ENCODE measurements at regions not wholly inside any gene's neighbourhood (a gene's known extent, or its start where the extent isn't known, plus 50 kb on each side); places are given as distances from the start of the nearest gene placed in this dataset.
"Not testable (repeated sequence)": the region's sequence is repeated elsewhere in the genome, so short reads cannot be mapped to it uniquely, and the experiment has no call there.

GRCh38 chr13:88948501-88948900 is 1277.3 kb downstream of the SLITRK5 start:
- no peak for DNase-seq (ENCODE audit: low spot score)
- no peak for ATAC-seq

- DNase-seq (ENCODE audit: low spot score) = no peak
- ATAC-seq = no peak
Observed at GRCh38 chr13:88958821-88959220, 1287.7 kb downstream of the SLITRK5 start.

GRCh38 chr13:88976466-88976865 is 1305.3 kb downstream of the SLITRK5 start:
- ATAC-seq = no peak

GRCh38 chr13:88978607-88979006 is 1307.4 kb downstream of the SLITRK5 start:
- DNase-seq (ENCODE audit: low spot score) = no peak
- ATAC-seq = no peak

More at GRCh38 chr13:88976466-88976865, 1305.3 kb downstream of the SLITRK5 start:
- DNase-seq (ENCODE audit: low spot score) = no peak

GRCh38 chr13:88979465-88980175 is 1308.4 kb downstream of the SLITRK5 start:
- DNase-seq (ENCODE audit: low spot score) (no peak), ATAC-seq (no peak)

- ATAC-seq = no peak
- DNase-seq (ENCODE audit: low spot score) = no peak
Observed at GRCh38 chr13:89003656-89004055, 1332.5 kb downstream of the SLITRK5 start.

- no peak for DNase-seq (ENCODE audit: low spot score)
Observed at GRCh38 chr13:89011615-89012014, 1340.4 kb downstream of the SLITRK5 start.

GRCh38 chr13:89027694-89028306 is 1356.6 kb downstream of the SLITRK5 start:
- ATAC-seq (no peak), DNase-seq (ENCODE audit: low spot score) (no peak)

More at GRCh38 chr13:89011615-89012014, 1340.4 kb downstream of the SLITRK5 start:
- no peak for ATAC-seq

GRCh38 chr13:89029062-89029461 is 1357.9 kb downstream of the SLITRK5 start:
- DNase-seq (ENCODE audit: low spot score) (no peak), ATAC-seq (no peak)

GRCh38 chr13:89034015-89034414 is 1362.8 kb downstream of the SLITRK5 start:
- no peak for DNase-seq (ENCODE audit: low spot score)
- no peak for ATAC-seq

- DNase-seq (ENCODE audit: low spot score) (no peak), ATAC-seq (no peak)
Observed at GRCh38 chr13:89052699-89053098, 1381.5 kb downstream of the SLITRK5 start.

- DNase-seq (ENCODE audit: low spot score) (no peak), ATAC-seq (no peak)
Observed at GRCh38 chr13:89053418-89053817, 1382.2 kb downstream of the SLITRK5 start.

- ATAC-seq = no peak
- DNase-seq (ENCODE audit: low spot score) = no peak
Observed at GRCh38 chr13:89057274-89057673, 1386.1 kb downstream of the SLITRK5 start.

- ATAC-seq (no peak), DNase-seq (ENCODE audit: low spot score) (no peak)
Observed at GRCh38 chr13:89057862-89058261, 1386.7 kb downstream of the SLITRK5 start.

GRCh38 chr13:89061821-89062220 is 1390.7 kb downstream of the SLITRK5 start:
- ATAC-seq (no peak), DNase-seq (ENCODE audit: low spot score) (no peak)

- DNase-seq (ENCODE audit: low spot score) (no peak), ATAC-seq (no peak)
Observed at GRCh38 chr13:89066868-89067466, 1395.8 kb downstream of the SLITRK5 start.

GRCh38 chr13:89072979-89073378 is 1401.8 kb downstream of the SLITRK5 start:
- ATAC-seq (no peak), DNase-seq (ENCODE audit: low spot score) (no peak)

- DNase-seq (ENCODE audit: low spot score) (no peak), ATAC-seq (no peak)
Observed at GRCh38 chr13:89076622-89077021, 1405.5 kb downstream of the SLITRK5 start.

- no peak for ATAC-seq
- DNase-seq (ENCODE audit: low spot score) = no peak
Observed at GRCh38 chr13:89082623-89083022, 1411.5 kb downstream of the SLITRK5 start.

- ATAC-seq; DNase-seq (ENCODE audit: low spot score): not testable (repeated sequence)
Observed at GRCh38 chr13:89088107-89088506, 1416.9 kb downstream of the SLITRK5 start.

- DNase-seq (ENCODE audit: low spot score) (no peak), ATAC-seq (no peak)
Observed at GRCh38 chr13:89097994-89098393, 1426.8 kb downstream of the SLITRK5 start.

- ATAC-seq (no peak), DNase-seq (ENCODE audit: low spot score) (no peak)
Observed at GRCh38 chr13:89113744-89114143, 1442.6 kb downstream of the SLITRK5 start.

All from left lobe of liver (tissue), 2 donors.